Activated CD4-positive, alpha-beta T cell treated with anti-CD3 and anti-CD28 coated beads for 1 hour (primary cell): ENCODE measurements at regions not wholly inside any gene's neighbourhood (a gene's known extent, or its start where the extent isn't known, plus 50 kb on each side); places are given as distances from the start of the nearest gene placed in this dataset.

Source experiments
- DNase-seq: peaks from one replicate; pipeline ENCODE4 v3.0.0-alpha.2; 2020

GRCh38 chr4:3683077-3683743, 83.0 kb upstream of the ADRA2C start:
- no peak for DNase-seq

GRCh38 chr4:3682236-3683076, 83.7 kb upstream of the ADRA2C start:
- DNase-seq: no peak

- DNase-seq: no peak
Measured at GRCh38 chr4:3681191-3681590, 85.0 kb upstream of the ADRA2C start.

GRCh38 chr4:3680656-3681055, 85.5 kb upstream of the ADRA2C start:
- no peak for DNase-seq

DNA sequence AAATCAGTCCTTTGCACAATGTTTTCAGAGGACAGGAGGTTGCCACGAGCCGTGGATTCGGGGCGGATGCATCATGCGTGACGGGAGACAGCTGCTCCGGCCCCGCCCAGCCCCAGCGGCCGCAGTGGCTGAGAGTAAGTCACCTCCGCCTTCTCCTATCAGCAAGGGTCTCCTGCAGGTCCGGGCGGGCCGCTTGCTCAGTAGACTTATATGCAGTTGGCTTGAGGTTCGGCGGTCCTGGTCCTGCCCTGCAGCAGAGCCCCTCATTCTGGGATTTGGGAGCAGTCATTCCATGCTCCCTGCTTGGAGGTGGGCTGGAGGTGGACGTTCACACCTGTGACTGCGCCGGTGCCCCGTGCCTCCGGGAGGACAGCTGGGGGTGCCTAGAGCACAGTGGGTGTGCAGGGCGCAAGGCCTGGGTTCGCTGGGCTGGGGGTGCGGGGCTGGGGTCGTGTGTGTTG, 86.3 kb upstream of the ADRA2C start:
- DNase-seq: no peak

- DNase-seq: no peak
Measured at GRCh38 chr4:3679071-3679825, 86.9 kb upstream of the ADRA2C start.

DNA sequence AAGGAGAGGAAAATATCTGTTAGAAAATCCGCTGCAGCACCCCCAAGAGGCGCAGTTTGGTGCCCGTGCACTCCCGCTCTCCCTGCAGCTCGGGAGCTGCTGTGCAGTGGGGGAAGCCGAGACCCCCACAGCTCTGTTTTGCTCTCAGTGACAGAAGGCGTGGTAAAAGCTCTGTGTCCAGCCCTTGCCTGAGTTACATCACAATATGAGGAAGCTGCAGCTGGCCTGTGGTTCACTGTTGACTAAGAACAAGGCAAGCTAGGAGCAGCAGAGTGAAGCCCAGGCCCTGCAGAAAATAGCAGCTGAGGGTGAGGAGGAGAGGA, 88.5 kb upstream of the ADRA2C start:
- DNase-seq: no peak

GRCh38 chr4:3676907-3677747, 89.1 kb upstream of the ADRA2C start:
- no peak for DNase-seq

DNA sequence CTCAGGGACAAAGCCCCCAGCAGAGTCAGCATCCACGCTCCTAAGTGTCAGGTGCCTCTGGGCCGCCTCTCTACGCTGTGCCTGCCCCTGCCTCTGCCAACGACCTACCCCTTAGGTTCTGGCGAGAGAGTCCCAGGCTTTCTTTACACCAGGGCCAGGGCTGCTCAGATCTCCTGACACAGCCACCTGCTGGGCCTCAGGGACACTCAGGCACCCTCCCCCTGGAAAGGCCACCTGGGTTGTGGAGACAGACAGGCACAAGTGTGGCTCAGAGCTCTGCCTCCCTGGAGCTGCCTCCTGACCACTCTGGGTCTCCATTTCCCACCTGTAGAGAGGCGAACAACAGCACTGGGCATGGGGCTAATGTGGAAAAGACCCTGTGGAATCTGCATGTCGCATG, 90.0 kb upstream of the ADRA2C start:
- no peak for DNase-seq

DNA sequence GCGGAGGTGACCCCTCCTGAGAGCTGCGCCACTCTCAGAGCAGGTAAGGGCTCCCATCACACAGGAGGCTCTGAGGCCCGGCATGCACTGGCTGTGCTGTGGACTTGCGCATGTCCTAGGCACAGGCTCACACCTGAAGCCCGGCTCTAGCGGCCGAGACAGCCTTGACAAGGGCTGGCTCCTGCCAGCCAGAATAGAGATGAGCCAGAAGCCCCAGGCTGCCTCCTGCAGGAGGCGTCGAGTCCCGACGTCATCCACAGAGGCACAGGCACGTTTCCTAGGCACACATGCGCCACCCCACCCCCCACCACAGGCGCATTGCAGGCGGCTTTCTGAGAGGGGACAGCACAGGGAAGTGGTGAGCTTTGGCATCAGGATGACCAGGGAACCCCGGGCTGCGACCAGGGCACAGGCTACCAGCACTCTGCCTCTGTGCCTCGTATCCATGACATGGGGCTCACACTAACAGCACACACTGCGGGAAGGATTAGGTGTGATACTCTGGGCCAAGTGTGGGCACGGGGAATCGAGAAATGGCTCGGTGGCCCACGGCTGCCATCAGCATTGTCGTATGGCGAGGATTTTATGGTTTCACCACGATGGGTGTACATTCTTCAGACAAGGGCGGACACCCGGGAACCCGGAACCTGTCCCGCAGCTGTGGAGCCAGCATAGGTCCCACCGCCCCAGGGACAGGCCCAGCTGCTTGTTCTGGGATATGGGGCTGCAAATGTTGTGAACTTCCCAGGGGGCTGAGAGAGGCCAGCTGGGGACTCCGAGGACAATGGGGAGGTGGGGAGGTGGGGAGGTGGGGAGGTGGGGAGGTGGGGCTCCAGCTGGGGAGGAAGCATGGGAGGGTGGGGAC, 90.7 kb upstream of the ADRA2C start:
- no peak for DNase-seq

DNA sequence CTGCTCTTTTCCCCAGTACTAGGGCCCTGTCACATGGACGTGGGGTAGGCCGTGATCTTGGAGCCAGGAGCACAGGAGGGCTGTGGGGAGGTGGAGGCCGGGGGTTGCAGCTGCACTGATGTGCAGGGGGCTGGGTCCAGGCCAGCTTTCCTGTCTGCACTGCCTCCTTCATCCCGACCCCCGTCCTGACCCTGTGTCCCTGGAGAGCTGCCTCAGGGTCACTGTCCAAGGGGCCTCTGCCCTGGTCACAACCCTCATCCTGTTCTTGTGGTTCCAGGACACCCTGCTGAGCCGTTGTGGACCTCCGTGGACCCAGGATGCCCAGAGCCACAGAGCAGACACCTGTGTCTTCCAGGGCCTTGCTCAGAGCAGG, 91.7 kb upstream of the ADRA2C start:
- DNase-seq: no peak

DNA sequence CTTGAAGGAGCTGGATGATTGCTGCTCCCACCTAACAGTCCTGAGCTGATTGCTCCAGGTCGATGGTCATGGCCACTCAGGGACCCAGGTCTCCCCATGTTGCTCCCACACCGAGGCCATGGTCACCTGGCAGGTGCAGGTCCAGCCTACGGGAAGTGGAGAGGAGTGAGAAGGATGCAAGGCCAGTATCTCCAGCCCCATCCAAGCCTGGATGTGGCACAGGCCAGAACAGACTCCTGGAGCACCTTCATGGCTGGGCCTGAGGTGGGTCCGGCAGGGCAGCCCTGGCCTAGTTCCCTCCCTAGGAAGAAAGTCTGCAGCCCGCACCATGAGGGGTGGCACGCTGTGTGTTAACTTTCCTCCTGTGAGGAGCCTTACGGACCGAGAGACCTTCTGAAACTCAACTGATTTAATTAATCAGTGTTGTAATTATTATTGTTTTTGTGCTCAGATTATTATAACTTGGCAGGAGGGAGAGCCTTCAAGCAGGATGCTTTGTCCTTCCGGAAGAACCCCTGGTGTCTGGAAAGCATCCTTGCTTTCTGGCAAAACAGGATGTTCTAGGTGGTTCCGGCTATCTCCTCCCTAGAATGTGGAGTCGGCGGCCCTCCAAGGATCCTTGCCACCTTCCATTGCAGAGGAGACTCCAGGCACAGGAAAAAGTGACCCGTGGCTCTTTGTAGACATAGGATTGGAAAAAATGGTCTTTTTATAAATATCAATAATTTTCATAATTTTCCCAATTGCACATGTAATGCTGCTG, 92.3 kb upstream of the ADRA2C start:
- no peak for DNase-seq

GRCh38 chr4:3673176-3673575, 93.0 kb upstream of the ADRA2C start:
- no peak for DNase-seq

GRCh38 chr4:3672465-3672831, 93.7 kb upstream of the ADRA2C start:
- DNase-seq: no peak

GRCh38 chr4:3671571-3672464, 94.4 kb upstream of the ADRA2C start:
- no peak for DNase-seq

GRCh38 chr4:3670521-3671519, 95.4 kb upstream of the ADRA2C start:
- DNase-seq: no peak

- DNase-seq: no peak
Measured at GRCh38 chr4:3669553-3669949, 96.6 kb upstream of the ADRA2C start.

DNA sequence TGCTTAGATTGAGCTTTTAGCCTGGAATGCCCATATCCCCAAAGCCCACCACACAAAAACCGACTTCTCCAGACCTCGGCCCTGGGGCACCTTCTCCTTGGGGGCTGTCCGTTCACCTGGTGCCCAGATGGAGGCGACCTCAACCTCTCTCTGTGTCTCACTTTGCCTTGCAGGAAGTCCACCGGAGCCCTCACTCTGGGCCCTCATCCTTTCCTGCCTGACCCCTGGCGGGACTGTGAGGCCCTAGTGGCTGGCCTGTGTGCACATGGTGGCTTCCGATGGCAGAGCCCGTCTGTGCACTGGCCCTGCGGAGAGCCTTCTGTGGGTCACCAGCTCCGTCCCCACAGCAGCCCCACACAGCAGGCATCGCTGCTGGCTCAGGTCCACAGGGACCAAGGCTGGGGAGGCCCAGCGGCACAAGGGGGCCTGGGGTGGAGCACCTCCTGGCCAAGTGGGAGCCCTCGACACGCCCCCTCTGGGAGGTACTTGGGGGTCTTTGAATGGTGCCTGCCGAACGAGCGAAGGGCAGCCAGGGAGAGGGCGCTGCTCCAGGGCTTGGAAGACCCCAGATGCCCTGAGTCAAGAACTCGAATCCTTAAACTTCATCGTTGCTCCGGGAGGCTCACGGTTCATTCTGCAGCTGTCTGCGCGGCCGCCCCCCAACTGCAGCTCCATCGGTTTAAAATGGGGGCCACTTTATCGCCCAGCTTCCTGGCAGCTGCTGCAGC, 97.2 kb upstream of the ADRA2C start:
- no peak for DNase-seq
